Activated CD8-positive, alpha-beta memory T cell treated with anti-CD3 and anti-CD28 coated beads for 24 hours (primary cell): ENCODE measurements at regions not wholly inside any gene's neighbourhood (a gene's known extent, or its start where the extent isn't known, plus 50 kb on each side); places are given as distances from the start of the nearest gene placed in this dataset.
"Not testable (repeated sequence)": the region's sequence is repeated elsewhere in the genome, so short reads cannot be mapped to it uniquely, and the experiment has no call there.

ENCODE experiments used
- DNase-seq: peaks from one replicate; pipeline ENCODE4 v3.0.0-alpha.2; 2020

DNA sequence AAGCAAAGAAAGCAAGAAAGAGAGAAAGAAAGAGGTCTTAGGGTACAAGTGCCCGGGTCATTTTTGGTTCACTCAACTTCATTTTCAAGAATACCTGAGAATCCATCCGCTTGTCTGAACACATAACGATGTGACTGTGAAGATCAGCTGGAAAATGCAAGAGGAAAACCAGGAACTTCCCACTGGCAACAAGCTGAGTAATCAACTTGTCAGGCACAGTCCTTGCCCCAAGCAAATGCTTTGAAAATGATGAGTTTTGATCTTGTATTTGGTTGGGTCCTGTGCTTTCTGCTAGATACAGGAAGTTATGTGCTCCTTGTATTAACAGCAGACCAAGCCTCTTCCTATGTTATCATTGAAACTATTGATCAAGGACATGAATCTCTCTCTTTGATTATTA is 239.1 kb downstream of the ASMT start:
- no peak for DNase-seq

DNA sequence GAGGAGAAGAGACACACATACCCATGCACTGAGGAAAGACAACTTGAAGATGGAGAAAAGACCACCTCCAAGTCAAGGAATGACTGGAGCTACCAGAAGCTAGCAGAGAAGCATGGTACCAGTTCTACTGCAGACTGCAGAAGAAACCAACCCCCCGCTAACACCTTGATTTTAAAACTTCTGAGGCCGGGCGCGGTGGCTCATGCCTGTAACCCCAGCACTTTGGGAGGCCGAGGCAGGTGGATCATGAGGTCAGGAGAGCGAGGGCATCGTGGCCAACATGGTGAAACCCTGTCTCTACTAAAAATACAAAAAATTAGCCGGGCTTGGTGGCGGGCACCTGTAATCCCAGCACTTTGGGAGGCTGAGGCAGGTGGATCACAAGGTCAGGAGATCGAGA is 240.0 kb downstream of the ASMT start:
- not testable (repeated sequence) for DNase-seq

DNA sequence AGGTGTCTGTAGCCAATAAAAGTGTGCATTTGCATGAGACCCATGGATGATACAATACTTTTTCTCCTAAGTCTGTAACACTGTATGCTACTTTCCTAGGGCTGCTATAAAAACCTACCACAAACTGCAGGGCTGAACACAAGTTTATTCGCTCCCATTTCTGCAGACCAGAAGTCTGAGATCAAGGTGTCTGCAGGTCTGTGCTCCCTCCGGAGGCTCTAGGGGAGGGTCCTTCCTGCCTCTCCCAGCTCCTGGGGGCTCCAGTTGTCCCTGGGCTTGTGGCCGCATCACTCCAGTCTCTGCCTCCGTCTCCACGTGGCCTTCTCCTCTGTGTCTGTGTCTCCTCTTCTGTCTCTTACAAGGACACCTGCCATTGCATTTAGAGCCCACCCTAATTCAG is 244.4 kb downstream of the ASMT start:
- DNase-seq = not testable (repeated sequence)

DNA sequence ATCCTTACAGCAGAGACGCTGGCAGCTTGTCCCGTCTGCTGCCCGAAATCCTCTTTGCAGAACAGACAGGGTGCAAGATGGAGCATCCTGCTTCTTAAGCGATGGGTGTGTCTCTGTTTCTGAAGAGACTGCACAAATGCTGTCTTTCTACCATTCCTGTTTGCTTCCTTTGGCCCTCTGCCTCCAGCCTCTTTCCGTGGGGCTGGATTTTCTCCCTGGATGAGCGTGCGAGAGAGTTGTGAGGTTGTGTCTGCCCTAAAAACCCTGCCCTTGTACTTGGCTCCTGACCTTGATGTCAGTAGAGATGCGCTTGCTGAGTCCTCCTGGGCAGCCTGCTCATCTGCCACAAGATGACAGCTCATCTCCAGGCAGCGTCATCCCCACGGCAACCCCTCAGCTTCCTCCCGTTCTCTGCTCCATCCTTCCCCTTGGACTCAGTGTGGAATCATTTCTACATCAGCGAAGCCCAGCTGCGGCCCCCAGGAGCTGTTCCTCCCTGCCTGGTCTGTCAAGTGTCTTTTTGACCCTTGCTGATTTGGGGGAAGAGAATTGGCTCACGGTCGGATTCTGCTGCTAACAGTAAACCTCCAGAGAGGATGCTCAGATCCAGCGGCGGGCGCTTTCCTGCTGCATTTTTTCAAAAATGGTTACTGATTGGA is 246.2 kb downstream of the ASMT start:
- DNase-seq = no peak

DNA sequence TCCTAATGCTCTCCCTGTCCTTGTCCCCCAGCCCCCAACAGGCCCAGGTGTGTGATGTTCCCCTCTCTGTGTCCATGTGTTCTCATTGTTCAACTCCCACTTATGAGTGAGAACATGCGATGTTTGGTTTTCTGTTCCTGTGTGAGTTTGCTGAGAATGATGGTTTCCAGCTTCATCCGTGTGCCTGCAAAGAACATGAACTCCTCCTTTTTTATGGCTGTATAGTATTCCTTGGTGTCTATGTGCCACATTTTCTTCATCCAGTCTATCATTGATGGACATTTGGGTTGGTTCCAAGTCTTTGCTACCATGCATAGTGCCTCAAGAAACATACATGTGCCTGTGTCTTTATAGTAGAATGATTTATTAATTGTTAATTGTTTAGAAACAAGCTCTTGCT is 249.1 kb downstream of the ASMT start:
- not testable (repeated sequence) for DNase-seq

DNA sequence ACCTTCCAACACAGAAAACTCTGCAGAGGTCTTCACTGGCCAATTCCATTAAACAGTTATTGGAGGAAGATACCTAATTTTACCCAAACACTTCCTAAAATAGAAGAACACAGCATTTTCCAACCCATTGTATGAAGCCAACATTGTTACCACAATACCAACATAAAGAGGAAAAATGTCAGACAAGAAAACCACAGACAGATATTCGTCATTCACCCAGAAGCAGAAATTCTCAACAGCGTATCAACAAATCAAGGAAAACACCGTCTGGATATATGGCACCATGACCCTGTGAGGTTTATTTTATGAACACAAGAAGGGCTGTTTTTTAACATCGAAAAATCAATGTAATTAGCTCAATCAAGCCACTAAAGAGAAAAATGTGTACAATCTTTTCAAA is 255.6 kb downstream of the ASMT start:
- DNase-seq = no peak

DNA sequence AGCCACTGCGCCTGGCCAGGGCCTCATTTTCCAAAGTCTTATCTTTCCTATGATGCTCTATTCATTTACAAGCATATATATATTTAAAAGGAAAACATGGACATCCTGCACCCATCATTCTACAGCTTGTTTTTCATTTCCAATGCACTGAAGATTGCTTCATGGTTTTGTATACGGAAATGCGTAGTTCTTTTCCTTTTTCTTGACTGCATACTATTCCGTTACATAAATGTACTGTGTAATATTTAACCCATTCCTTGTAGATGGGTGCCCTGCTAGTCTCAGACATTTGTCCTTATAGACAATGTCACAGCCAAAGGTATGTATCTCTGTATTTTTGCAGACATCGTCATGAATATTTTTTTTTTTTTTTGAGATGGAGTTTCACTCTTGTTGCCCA is 257.0 kb downstream of the ASMT start:
- DNase-seq = no peak

DNA sequence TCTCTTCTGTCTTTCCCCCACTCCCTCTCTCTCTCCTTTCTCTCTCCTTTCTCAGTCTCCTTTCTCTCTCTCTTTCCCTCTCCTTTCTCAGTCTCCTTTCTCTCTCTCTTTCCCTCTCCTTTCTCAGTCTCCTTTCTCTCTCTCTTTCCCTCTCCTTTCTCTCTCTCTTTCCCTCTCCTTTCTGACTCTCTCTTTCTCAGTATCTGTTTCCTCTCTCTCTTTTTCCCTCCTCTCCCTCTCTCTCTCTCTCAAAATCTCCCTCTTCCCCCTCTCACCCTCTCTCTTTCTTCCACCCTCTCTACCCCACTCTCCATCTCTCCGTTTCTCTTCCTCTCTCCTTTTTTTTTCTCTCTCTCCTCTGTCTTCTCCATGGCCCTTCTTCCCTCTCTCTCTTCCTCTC is 258.8 kb downstream of the ASMT start:
- DNase-seq = no peak

DNA sequence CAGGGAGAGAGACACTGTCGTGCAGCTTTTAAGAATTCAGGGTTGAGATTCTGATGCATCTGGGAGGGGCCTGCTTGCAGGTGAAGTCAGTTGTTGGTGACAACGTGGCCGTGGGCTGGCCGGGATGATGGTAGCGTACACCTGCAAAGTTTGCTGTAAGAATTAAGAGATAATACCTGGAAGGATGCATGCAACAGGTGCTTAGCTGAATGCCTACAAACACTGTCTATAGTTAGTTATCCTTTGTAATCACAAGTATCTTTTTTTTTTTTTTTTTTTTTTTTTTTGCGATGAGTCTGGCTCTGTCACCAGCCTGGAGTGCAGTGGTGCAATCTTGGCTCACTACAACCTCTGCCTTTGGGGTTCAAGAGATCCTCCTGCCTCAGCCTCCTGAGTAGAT is 259.6 kb downstream of the ASMT start:
- no peak for DNase-seq

DNA sequence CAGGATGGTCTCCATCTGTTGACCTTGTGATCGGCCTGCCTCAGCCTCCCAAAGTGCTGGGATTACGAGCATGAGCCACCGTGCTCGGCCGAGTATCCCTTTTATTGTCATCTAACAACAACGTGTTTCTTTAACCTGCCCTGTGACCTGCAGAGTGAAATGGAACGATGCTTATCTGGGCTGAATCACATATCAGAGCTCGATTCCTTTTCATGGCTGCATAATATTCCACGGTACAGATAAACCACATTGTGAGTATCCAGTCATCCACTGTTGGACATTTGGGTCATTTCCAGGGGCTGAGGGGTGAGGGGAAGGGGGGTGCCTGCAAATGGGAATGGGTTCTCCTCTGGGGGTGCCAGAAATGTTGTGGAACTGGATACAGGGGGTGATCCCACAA is 260.0 kb downstream of the ASMT start:
- no peak for DNase-seq

DNA sequence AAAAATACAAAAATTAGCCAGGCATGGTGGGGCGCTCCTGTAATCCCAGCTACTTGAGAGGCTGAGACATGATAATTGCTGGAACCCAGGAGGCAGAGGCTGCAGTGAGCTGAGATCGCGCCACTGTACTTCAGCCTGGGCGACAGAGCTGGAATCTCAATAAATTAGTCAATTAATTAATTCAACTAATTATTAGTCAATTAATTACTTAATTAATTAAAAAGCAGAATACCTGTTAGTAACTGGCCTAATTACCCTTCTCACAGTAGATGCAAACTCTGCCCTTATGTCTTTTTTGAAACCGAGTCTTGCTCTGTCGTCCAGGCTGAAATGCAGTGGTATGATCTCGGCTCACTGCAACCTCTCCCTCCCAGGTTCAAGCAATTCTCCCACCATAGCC is 261.2 kb downstream of the ASMT start:
- no peak for DNase-seq

DNA sequence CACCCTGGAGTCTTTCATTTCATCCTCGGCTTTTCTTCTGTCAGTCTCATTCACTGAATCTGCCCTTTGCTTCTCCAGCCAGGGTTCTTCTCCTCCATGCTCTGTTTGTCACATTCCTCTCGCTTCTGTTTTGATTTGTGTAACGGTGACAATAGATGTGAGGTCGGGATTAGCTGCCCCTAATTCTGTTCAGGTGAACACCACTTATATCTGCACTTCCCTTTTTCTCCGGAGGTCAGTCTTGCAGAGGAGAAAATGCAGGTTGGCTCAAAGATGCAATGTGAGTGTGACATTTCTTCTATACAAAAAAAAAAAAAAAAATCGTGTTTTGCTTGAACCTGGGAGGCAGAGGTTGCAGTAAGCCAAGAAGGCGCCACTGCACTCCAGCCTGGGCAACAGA is 262.9 kb downstream of the ASMT start:
- no peak for DNase-seq

DNA sequence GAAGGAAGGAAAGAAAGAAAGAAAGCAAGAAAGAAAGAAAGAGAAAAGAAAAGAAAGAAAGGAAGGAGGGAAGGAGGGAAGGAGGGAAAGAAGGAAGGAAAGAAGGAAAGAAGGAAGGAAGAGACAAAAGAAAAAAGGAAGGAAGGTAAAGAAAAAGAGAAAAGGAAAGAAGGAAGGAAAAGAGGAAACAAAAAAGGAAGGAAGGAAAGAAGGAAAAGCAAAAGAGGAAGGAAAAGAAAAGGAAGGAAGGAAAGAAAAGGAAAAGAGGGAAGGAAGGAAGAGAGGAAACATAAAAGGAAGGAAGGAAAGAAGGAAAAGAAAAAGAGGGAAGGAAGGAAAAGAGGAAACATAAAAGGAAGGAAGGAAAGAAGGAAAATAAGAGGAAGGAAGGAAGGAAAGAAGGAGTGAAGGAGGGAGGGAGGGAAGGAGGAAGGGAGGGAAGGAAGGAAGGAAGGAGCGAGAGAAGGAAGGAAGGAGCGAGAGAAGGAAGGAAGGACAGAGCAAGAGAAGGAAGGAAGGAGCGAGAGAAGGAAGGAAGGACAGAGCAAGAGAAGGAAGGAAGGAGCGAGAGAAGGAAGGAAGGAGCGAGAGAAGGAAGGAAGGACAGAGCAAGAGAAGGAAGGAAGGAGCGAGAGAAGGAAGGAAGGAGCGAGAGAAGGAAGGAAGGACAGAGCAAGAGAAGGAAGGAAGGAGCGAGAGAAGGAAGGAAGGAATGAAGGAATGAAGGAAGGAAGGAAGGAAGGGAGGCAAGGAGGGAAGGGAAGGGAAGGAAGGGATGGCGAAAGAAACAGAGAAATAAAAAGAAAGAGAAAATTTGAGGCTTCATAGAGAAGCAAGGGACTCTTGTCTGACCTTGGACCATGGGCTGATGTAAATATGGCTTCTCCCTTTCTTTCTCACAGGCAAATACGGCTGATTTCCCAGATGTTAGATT is 266.3 kb downstream of the ASMT start:
- not testable (repeated sequence) for DNase-seq

DNA sequence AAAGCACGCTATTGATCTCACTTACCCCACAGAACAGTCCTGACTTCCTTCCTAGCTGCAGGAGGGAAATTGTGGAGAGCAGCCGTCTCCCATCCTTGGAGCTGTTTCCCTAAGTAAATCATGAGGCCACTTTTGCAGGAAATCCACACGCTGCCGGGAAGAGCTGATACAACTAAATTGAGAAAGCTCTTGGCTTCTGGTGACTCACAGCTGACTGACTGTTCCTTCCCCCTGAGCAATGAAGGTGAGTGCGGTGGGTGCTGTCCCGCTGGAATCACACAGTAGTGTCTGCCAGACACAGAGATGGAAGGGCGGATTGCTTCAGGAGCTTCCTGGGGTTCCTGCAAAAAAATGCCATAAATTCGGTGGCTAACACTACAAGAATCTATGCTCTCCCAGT is 268.9 kb downstream of the ASMT start:
- no peak for DNase-seq

DNA sequence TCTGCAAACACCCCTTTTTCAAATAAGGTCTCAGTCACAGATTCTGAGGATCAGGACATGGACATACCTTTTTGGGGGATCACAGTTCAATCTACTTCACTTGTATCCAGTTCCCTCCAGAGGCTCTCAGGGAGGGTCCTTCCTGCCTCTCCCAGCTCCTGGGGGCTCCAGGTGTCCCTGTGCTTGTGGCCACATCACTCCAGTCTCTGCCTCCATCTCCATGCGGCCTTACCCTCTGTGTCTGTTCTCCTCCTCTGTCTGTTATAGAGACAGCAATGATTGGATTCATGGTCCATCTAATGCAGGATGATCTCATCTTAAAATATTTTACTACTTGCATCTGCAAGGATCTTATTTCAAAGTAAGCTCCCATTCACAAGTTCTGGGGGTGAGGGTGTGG is 269.6 kb downstream of the ASMT start:
- DNase-seq = no peak

DNA sequence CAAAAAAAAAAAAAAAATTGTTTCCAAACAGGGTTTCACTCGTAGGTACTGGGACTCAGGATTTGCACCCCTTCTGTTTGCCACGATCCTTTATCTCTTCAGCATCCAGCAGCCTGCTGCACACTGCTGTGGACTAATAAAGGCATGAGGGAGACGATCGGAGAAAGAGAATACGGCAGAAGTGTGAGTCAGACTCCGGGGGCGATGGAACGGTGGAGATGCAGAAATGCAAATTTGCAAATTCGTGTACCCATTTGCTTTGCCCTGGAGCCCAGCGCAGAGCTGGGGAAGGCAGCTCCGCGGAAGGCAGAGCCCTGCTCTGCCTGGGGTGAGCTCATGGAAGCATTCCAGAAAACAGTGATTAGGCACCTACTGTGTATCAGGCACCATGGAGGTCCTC is 270.3 kb downstream of the ASMT start:
- DNase-seq = no peak

DNA sequence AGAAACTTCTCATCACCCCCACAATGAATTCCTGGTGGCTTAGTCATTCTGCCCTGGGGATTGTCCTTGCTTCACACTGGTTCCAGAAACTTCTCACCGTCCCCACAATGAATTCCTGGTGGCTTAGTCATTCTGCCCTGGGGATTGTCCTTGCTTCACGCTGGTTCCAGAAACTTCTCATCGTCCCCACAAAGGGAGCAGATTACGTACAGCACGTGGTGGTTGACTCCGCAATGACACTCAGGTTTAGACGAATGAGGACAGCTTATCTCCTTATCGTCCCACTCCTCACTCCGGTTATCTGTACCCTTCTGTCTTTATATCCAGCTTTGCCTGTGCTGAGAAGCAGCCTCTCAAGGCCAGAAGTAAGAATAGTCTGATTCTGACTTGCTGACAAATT is 273.4 kb downstream of the ASMT start:
- not testable (repeated sequence) for DNase-seq

DNA sequence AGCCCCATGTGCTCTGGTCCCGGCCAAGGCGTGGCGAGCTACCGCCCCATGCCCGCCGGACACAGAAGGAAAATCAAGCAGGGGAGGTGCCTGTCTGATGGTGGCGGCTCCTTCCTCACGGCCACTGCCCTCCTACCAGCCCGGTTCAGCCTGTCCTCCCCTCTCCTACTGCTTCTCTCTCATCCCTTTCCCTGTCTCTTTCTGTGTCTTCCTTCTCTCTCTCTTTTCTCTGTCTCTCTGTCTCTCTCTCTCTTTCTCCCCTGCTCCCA is 279.1 kb downstream of the ASMT start:
- no peak for DNase-seq

DNA sequence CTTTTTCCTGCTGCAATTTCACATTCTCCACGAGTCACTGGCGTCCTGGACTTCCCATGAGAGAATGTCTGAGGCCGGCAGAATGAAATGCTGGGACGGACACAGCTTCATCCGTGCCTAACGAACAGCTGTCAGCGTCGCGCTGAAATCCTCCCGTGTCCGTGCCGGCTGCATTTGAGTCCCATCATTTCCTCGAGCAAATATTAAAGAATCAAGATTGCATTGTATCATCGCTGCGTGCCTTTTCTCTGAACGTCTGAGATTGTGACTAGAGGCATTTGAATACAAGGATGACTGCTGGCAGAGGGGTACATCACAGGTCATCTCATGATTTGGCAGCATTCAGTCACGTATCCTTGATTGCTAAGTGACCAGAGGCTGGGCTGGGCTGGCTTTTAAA is 279.9 kb downstream of the ASMT start:
- DNase-seq = no peak

DNA sequence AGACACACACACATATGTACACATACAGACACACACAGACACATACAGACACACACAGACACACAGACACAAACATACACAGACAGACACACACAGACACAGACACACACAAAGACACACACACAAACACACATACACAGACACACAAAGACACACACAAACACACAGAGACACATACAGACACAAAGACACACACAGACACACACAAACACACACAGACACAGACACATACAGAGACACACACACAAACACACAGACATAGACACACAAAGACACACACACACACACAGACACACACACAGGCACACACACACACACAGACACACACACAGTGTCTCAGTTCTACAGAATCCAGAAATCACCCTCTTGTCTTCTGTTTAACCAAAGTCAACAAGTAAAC is 280.7 kb downstream of the ASMT start:
- no peak for DNase-seq

DNA sequence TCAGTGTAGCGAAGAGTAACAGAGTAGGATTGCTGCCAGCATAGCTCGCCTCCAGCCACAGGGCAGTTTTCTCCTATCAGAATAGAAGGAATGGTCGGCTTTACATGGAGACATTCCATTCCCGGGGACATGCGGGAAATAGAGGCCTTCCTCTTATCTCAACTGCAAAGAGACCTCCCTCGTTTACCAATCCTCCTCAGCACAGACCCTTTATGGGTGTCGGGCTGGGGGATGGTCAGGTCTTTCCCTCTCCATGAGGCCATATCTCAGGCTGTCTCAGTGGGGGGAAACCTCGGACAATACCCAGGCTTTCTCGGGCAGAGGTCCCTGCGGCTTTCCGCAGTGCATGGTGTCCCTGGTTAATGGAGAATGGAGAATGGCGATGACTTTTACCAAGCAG is 285.0 kb downstream of the ASMT start:
- DNase-seq = no peak

DNA sequence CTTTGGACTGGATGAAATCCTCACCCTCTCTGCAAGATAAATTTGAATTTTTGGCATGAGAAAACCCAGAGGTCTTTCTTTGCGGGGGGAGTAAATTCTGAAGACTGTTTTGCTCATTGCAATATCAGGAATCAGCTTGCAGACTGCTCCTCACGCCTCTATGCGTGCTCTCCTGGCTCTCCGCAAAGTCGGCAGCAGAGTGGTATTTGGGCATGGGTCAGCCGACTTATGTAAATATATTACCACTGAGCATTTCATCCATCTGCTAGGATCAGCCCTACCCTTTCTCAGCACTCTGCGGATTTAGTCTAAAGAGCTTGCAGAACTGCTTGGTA is 288.0 kb downstream of the ASMT start:
- DNase-seq = no peak

DNA sequence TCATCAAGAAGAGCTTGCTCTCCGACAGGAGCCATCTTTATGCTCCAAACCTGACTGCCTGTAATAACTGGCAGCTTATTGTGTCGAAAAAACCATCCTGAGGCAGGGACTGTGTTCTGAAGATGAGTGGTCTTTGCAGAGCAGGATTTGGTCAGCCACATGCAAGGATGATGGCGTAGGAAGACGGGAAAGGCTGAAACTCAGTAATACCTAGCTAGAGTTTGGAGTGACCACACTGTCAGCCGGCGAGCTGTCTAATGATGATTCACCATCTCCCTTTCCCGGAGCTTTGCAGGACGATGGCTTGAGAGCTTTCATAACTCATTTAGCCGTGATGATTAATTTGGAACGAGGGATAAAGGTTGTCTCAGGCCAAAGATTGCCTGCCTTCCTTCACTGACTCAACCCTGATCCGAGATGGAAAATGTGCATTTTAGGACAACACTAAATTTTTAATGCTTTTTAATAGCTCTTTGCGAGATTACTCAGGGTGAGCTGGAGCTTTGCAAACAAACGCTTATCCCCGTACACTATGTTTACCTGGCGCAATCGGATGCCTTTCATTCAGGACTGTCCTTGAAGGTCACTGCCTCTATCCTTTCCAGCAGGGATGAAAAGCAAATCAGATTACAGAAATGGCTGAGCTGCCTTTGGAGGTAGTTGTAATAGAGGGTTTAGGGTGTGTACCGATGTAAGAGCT is 288.5 kb downstream of the ASMT start:
- no peak for DNase-seq

DNA sequence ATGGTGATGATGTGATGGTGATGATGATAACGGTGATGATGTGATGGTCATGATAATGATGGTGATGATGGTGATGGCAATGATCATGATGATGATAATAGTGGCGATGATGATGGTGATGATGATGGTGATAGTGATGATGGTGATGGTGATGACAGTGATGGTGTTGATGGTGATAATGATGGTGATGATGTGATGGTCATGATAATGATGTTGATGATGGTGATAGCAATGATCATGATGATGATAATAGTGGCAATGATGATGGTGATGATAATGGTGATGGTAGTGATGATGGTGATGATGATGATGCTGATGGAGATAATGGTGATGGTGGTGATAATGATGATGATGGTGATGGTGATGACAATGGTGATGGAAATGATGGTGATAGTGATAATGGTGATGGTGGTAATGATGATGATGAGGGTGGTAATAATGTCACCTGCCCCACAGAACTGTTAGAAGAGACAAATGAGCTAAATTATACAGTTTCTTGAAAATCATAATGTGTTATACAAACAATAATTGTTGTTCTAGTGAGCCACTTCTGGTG is 289.9 kb downstream of the ASMT start:
- no peak for DNase-seq
